ENCODE measurements at regions not wholly inside any gene's neighbourhood (a gene's known extent, or its start where the extent isn't known, plus 50 kb on each side); places are given as distances from the start of the nearest gene placed in this dataset.
A peak's percentile ranks its signal among the peaks of the same experiment; 100 is the strongest.

GRCh38 chr4:138013625-138014024 lies 228.5 kb downstream of the SLC7A11 start:
- no peak overlapping the region for H2BK120ac ChIP-seq (ENCODE audit: low read depth, low read length)
- H3K18ac ChIP-seq (ENCODE audit: low read length), result no peak overlapping the region

DNA sequence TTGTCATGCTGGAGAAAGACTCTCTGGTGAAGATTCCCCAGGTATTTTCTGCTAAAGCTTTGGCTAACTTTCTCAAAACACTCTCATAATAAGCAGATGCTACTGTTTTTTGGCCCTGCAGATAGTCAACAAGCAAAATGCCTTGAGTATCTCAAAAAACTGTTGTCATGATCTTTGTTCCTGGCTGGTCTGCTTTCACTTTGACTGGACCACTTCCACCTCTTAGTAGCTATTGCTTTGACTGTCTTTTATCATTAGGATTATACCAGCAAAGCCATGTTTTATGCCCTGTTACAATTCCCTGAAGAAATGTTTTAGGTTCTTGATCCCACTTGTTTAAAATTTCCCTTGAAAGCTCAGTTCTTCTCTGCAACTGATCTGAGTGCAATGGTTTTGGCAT lies 231.5 kb downstream of the SLC7A11 start:
- Histone ChIP-seq H3K14ac (ENCODE audit: low read length) (no peak overlapping the region), H2AK5ac (ENCODE audit: low read depth, low read length) (no peak overlapping the region), H3K4me1 (ENCODE audit: control insufficient read depth in 2 of 2, insufficient read depth in 1 of 2, low read depth in 1 of 2, low read length in 2 of 2) (no peaks in the 10 kb centered on the region), H2BK15ac (ENCODE audit: low read length) (no peak overlapping the region), H3K79me1 (ENCODE audit: low read depth, low read length) (no peaks in the 10 kb centered on the region), H3K4me3 (ENCODE audit: low read length in 2 of 2) (no peak overlapping the region), H3K36me3 (replicated peaks in 1 of 2; ENCODE audit: control insufficient read depth in 2 of 2, insufficient read depth in 2 of 2, low read length in 2 of 2) (no peaks in the 10 kb centered on the region), H3K27ac (replicated peaks; ENCODE audit: low read length) (no peak overlapping the region), H3K4me2 (ENCODE audit: insufficient read depth, low read length, poor library complexity, severe bottlenecking) (no peak overlapping the region), H4K8ac (ENCODE audit: low read depth, low read length) (no peak overlapping the region), H2BK120ac (ENCODE audit: low read depth, low read length) (no peak overlapping the region), H3K9ac (ENCODE audit: low read depth, low read length, poor library complexity) (no peak overlapping the region), H3K23ac (ENCODE audit: low read depth, low read length, poor library complexity) (no peak overlapping the region), H3K18ac (ENCODE audit: low read length) (no peak overlapping the region), H3K4ac (ENCODE audit: low read length) (no peak overlapping the region), H2BK12ac (ENCODE audit: low read length) (no peak overlapping the region), H3K27me3 (ENCODE audit: control insufficient read depth in 3 of 3, insufficient read depth in 3 of 3, low read depth in 1 of 3, low read length in 3 of 3) (no peaks in the 10 kb centered on the region), H2BK5ac (ENCODE audit: low read length) (no peak overlapping the region), H4K91ac (ENCODE audit: low read depth, low read length, poor library complexity) (no peak overlapping the region), H3K9me3 (replicated peaks in 1 of 2; ENCODE audit: control insufficient read depth in 2 of 2, insufficient read depth in 1 of 2, low read depth in 1 of 2, low read length in 2 of 2) (no peaks in the 10 kb centered on the region), H2AFZ (ENCODE audit: low read length) (peak overlapping the region; percentile 54)
- DNase-seq (ENCODE audit: low spot score), result no peak

More at GRCh38 chr4:138013625-138014024, 228.5 kb downstream of the SLC7A11 start:
- H3K4me2 ChIP-seq (ENCODE audit: insufficient read depth, low read length, poor library complexity, severe bottlenecking), result no peak overlapping the region
- H3K23ac ChIP-seq (ENCODE audit: low read depth, low read length, poor library complexity), result no peak overlapping the region
- H3K4ac ChIP-seq (ENCODE audit: low read length), result no peak overlapping the region
- H2AFZ ChIP-seq (ENCODE audit: low read length), result no peak overlapping the region
- H3K79me1 ChIP-seq (ENCODE audit: low read depth, low read length), result no peaks in the 10 kb centered on the region
- H3K27ac ChIP-seq (replicated peaks; ENCODE audit: low read length), result no peak overlapping the region
- H2BK12ac ChIP-seq (ENCODE audit: low read length), result no peak overlapping the region
- DNase-seq (ENCODE audit: low spot score), result no peak
- no peaks in the 10 kb centered on the region for H3K4me1 ChIP-seq (ENCODE audit: control insufficient read depth in 2 of 2, insufficient read depth in 1 of 2, low read depth in 1 of 2, low read length in 2 of 2)
- no peak overlapping the region for H4K91ac ChIP-seq (ENCODE audit: low read depth, low read length, poor library complexity)
- no peak overlapping the region for H3K4me3 ChIP-seq (ENCODE audit: low read length in 2 of 2)
- no peak overlapping the region for H3K9ac ChIP-seq (ENCODE audit: low read depth, low read length, poor library complexity)
- H2BK15ac ChIP-seq (ENCODE audit: low read length), result no peak overlapping the region
- no peak overlapping the region for H2BK5ac ChIP-seq (ENCODE audit: low read length)
- H3K14ac ChIP-seq (ENCODE audit: low read length), result no peak overlapping the region
- no peaks in the 10 kb centered on the region for H3K27me3 ChIP-seq (ENCODE audit: control insufficient read depth in 3 of 3, insufficient read depth in 3 of 3, low read depth in 1 of 3, low read length in 3 of 3)
- peaks cover 0 to 2% of the 10 kb centered on the region in 2 donors for H3K9me3 ChIP-seq (replicated peaks in 1 of 2; ENCODE audit: control insufficient read depth in 2 of 2, insufficient read depth in 1 of 2, low read depth in 1 of 2, low read length in 2 of 2)
- WGBS, 2 donors (ENCODE audit: extremely low coverage in 2 of 2, insufficient read length in 2 of 2, insufficient replicate concordance in 1 of 2), result no CpG with 5 or more reads among the region's 3 CpGs
- no peak overlapping the region for H2AK5ac ChIP-seq (ENCODE audit: low read depth, low read length)
- H3K36me3 ChIP-seq (replicated peaks in 1 of 2; ENCODE audit: control insufficient read depth in 2 of 2, insufficient read depth in 2 of 2, low read length in 2 of 2), result no peaks in the 10 kb centered on the region
- H4K8ac ChIP-seq (ENCODE audit: low read depth, low read length), result no peak overlapping the region

DNA sequence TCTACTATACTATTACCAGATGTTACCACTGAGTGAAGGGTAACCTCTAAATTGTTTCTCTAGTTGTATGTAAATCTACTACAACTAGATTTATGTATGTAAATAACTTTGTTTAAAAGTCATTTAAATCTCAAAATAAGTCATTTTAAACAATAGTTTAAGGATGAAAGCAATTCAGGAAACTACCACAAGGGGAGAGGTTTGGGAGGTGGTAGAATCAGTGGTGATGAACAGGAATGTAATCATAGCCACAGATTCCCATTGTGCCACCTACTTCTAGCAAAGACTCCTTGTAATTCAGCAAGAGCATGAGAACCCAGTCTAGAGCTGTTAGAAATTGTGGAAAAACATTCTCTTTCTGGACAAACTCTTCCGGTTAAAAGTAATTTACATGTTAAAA lies 234.6 kb downstream of the SLC7A11 start:
- DNase-seq (ENCODE audit: low spot score), result no peak
- Histone ChIP-seq H3K9me3 (replicated peaks in 1 of 2; ENCODE audit: control insufficient read depth in 2 of 2, insufficient read depth in 1 of 2, low read depth in 1 of 2, low read length in 2 of 2) (no peaks in the 10 kb centered on the region), H3K4me1 (ENCODE audit: control insufficient read depth in 2 of 2, insufficient read depth in 1 of 2, low read depth in 1 of 2, low read length in 2 of 2) (no peaks in the 10 kb centered on the region), H3K4me2 (ENCODE audit: insufficient read depth, low read length, poor library complexity, severe bottlenecking) (no peak overlapping the region), H3K79me1 (ENCODE audit: low read depth, low read length) (no peaks in the 10 kb centered on the region), H4K91ac (ENCODE audit: low read depth, low read length, poor library complexity) (no peak overlapping the region), H2BK15ac (ENCODE audit: low read length) (no peak overlapping the region), H2BK120ac (ENCODE audit: low read depth, low read length) (no peak overlapping the region), H3K9ac (ENCODE audit: low read depth, low read length, poor library complexity) (no peak overlapping the region), H3K27ac (replicated peaks; ENCODE audit: low read length) (no peak overlapping the region), H2AK5ac (ENCODE audit: low read depth, low read length) (no peak overlapping the region), H3K23ac (ENCODE audit: low read depth, low read length, poor library complexity) (no peak overlapping the region), H3K18ac (ENCODE audit: low read length) (no peak overlapping the region), H2BK12ac (ENCODE audit: low read length) (no peak overlapping the region), H2AFZ (ENCODE audit: low read length) (no peak overlapping the region), H2BK5ac (ENCODE audit: low read length) (no peak overlapping the region), H3K36me3 (replicated peaks in 1 of 2; ENCODE audit: control insufficient read depth in 2 of 2, insufficient read depth in 2 of 2, low read length in 2 of 2) (no peaks in the 10 kb centered on the region), H4K8ac (ENCODE audit: low read depth, low read length) (no peak overlapping the region), H3K4ac (ENCODE audit: low read length) (no peak overlapping the region), H3K27me3 (ENCODE audit: control insufficient read depth in 3 of 3, insufficient read depth in 3 of 3, low read depth in 1 of 3, low read length in 3 of 3) (no peaks in the 10 kb centered on the region), H3K14ac (ENCODE audit: low read length) (no peak overlapping the region), H3K4me3 (ENCODE audit: low read length in 2 of 2) (no peak overlapping the region)
- no CpG with 5 or more reads among the region's 1 CpG for WGBS, 2 donors (ENCODE audit: extremely low coverage in 2 of 2, insufficient read length in 2 of 2, insufficient replicate concordance in 1 of 2)

DNA sequence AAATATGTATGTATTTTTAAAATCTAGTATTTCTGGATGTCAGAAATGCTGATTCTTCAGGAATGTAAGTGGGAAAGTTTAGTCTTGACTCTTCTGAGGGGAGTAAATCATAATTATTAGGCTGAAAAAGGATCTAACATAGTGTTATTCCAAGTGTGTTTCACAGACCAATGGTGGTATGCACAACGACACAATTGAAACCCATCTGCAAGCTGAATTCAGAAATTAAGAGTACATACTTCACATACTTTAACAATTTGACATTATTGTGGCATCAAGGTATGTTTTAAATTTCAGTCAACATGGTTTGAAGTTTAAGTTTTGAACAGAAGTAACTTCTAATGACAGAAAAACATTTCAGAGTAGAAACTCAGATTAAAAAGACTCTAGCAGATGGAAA lies 236.7 kb downstream of the SLC7A11 start:
- Histone ChIP-seq H3K4me1 (ENCODE audit: control insufficient read depth in 2 of 2, insufficient read depth in 1 of 2, low read depth in 1 of 2, low read length in 2 of 2) (no peaks in the 10 kb centered on the region), H2AFZ (ENCODE audit: low read length) (no peak overlapping the region), H3K27me3 (ENCODE audit: control insufficient read depth in 3 of 3, insufficient read depth in 3 of 3, low read depth in 1 of 3, low read length in 3 of 3) (no peaks in the 10 kb centered on the region), H2BK120ac (ENCODE audit: low read depth, low read length) (no peak overlapping the region), H4K91ac (ENCODE audit: low read depth, low read length, poor library complexity) (no peak overlapping the region), H3K36me3 (replicated peaks in 1 of 2; ENCODE audit: control insufficient read depth in 2 of 2, insufficient read depth in 2 of 2, low read length in 2 of 2) (no peaks in the 10 kb centered on the region), H3K14ac (ENCODE audit: low read length) (no peak overlapping the region), H3K4me3 (ENCODE audit: low read length in 2 of 2) (no peak overlapping the region), H3K23ac (ENCODE audit: low read depth, low read length, poor library complexity) (no peak overlapping the region), H3K79me1 (ENCODE audit: low read depth, low read length) (no peaks in the 10 kb centered on the region), H2AK5ac (ENCODE audit: low read depth, low read length) (no peak overlapping the region), H3K27ac (replicated peaks; ENCODE audit: low read length) (no peak overlapping the region), H2BK12ac (ENCODE audit: low read length) (no peak overlapping the region), H3K9me3 (replicated peaks in 1 of 2; ENCODE audit: control insufficient read depth in 2 of 2, insufficient read depth in 1 of 2, low read depth in 1 of 2, low read length in 2 of 2) (no peaks in the 10 kb centered on the region), H3K4ac (ENCODE audit: low read length) (no peak overlapping the region), H2BK5ac (ENCODE audit: low read length) (no peak overlapping the region), H2BK15ac (ENCODE audit: low read length) (no peak overlapping the region), H4K8ac (ENCODE audit: low read depth, low read length) (no peak overlapping the region), H3K4me2 (ENCODE audit: insufficient read depth, low read length, poor library complexity, severe bottlenecking) (no peak overlapping the region), H3K9ac (ENCODE audit: low read depth, low read length, poor library complexity) (no peak overlapping the region), H3K18ac (ENCODE audit: low read length) (no peak overlapping the region)
- no CpG with 5 or more reads among the region's 1 CpG for WGBS, 2 donors (ENCODE audit: extremely low coverage in 2 of 2, insufficient read length in 2 of 2, insufficient replicate concordance in 1 of 2)
- no peak for DNase-seq (ENCODE audit: low spot score)

Data from neuronal stem cell (in vitro differentiated cells).